ENCODE measurements at regions not wholly inside any gene's neighbourhood (a gene's known extent, or its start where the extent isn't known, plus 50 kb on each side); places are given as distances from the start of the nearest gene placed in this dataset.

- Histone ChIP-seq H3K4me3 (no peak overlapping the region), H3K27ac (no peak overlapping the region)
- TF ChIP-seq CTCF (IDR thresholded peaks at IDR 0.05 in 4 of 5, conservative IDR thresholded peaks at IDR 0.05 in 1 of 5) (no peak), POLR2A (IDR thresholded peaks at IDR 0.05) (no peak)
These were observed 527.9 kb downstream of the SHQ1 start for GRCh38 chr3:72320095-72320954.

GRCh38 chr3:72319194-72320094, 528.8 kb downstream of the SHQ1 start:
- H3K9me3 ChIP-seq = no peaks in the 10 kb centered on the region
- peaks cover 8% of the 10 kb centered on the region in 2 donors for H3K4me1 ChIP-seq
- intact Hi-C loops (cut with DNase I; ENCODE audit: low total_unique reads) (no loop called here), in situ Hi-C loops (cut with MboI; ENCODE audit: low sequenced_read_pairs in 4 of 4) (no loop called here)
- H3K36me3 ChIP-seq = no peaks in the 10 kb centered on the region
- TF ChIP-seq POLR2A (IDR thresholded peaks at IDR 0.05) = no peak
- TF ChIP-seq CTCF (IDR thresholded peaks at IDR 0.05 in 4 of 5, conservative IDR thresholded peaks at IDR 0.05 in 1 of 5) = no peak
- ATAC-seq = no peak
- no peak for DNase-seq
- no peak overlapping the region for H3K4me3 ChIP-seq
- no peak overlapping the region for H3K27ac ChIP-seq
- no peaks in the 10 kb centered on the region for H3K27me3 ChIP-seq

More at GRCh38 chr3:72320095-72320954, 527.9 kb downstream of the SHQ1 start:
- Histone ChIP-seq H3K36me3 (no peaks in the 10 kb centered on the region), H3K27me3 (no peaks in the 10 kb centered on the region), H3K9me3 (no peaks in the 10 kb centered on the region), H3K4me1 (peaks cover 8% of the 10 kb centered on the region in 2 donors)
- in situ Hi-C loops (cut with MboI; ENCODE audit: low sequenced_read_pairs in 4 of 4) = no loop called here
- intact Hi-C loops (cut with DNase I; ENCODE audit: low total_unique reads) = no loop called here
- no peak for ATAC-seq
- DNase-seq = no peak

- in situ Hi-C loops (cut with MboI; ENCODE audit: low sequenced_read_pairs in 4 of 4) (no loop called here), intact Hi-C loops (cut with DNase I; ENCODE audit: low total_unique reads) (no loop called here)
- peaks cover 8% of the 10 kb centered on the region in 2 donors for H3K4me1 ChIP-seq
- ATAC-seq (no peak), DNase-seq (no peak)
- H3K36me3 ChIP-seq = no peaks in the 10 kb centered on the region
- TF ChIP-seq POLR2A (IDR thresholded peaks at IDR 0.05) = no peak
- TF ChIP-seq CTCF (IDR thresholded peaks at IDR 0.05 in 4 of 5, conservative IDR thresholded peaks at IDR 0.05 in 1 of 5) = no peak
- H3K27ac ChIP-seq = no peak overlapping the region
- H3K4me3 ChIP-seq = no peak overlapping the region
- no peaks in the 10 kb centered on the region for H3K9me3 ChIP-seq
- H3K27me3 ChIP-seq = no peaks in the 10 kb centered on the region
These were observed 529.6 kb downstream of the SHQ1 start for GRCh38 chr3:72318504-72319193.

- Histone ChIP-seq H3K27me3 (no peaks in the 10 kb centered on the region), H3K27ac (no peak overlapping the region), H3K4me1 (peaks cover 8% of the 10 kb centered on the region in 2 donors), H3K36me3 (no peaks in the 10 kb centered on the region), H3K4me3 (no peak overlapping the region), H3K9me3 (no peaks in the 10 kb centered on the region)
- TF ChIP-seq CTCF (IDR thresholded peaks at IDR 0.05 in 4 of 5, conservative IDR thresholded peaks at IDR 0.05 in 1 of 5) (no peak), POLR2A (IDR thresholded peaks at IDR 0.05) (no peak)
- intact Hi-C loops (cut with DNase I; ENCODE audit: low total_unique reads) (no loop called here), in situ Hi-C loops (cut with MboI; ENCODE audit: low sequenced_read_pairs in 4 of 4) (no loop called here)
- DNase-seq (no peak), ATAC-seq (no peak)
These were observed 530.8 kb downstream of the SHQ1 start for GRCh38 chr3:72317491-72317890.

All from gastrocnemius medialis (tissue), 4 donors.